ENCODE measurements at regions not wholly inside any gene's neighbourhood (a gene's known extent, or its start where the extent isn't known, plus 50 kb on each side); places are given as distances from the start of the nearest gene placed in this dataset.
A peak's percentile ranks its signal among the peaks of the same experiment; 100 is the strongest.

DNA sequence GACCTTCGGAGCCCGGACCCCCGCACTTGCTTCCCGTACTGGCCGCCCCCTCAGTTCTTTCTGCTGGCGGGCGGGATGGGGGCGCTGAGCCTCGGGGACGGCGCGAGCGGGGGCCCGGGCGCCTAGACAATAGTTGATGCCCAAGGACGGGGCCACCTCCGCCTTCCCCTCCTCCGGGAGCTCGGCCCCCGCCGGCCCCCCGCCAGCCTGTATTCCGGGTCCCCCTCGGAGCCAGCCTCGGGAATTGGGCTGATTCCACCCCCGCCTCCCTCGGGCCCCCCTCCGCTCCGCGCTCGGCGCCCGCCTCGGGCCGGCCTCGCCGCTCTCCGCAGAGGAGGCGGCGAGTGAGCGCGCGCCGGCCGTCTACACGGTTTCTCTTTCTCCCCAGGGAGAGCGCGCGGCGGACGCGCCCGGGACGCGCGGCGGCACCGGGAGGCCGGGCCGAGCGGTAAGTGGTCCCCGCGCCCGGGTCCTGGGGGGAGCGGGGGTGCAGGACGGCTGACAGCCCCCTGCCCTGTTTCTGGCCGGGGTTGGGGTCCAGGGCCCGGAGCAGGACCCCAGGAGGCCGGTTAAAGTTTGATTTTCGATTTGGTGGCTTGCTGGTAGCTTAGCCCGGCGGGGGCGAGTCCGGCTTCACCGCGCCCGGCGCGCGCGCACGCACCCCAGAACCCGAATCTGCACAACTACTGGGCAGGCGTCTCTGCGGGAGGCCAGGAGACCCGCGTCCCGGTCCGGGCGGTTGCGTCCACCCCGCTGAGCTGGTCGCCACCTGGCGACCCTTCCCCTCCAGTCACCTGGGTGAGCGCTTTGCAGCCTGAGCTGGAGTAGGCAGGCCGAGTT lies 413.7 kb downstream of the PCNX1 start:
- Histone ChIP-seq H3K4me1 (ENCODE audit: control insufficient read depth, insufficient read depth, low read depth, low read length) (no peaks in the 10 kb centered on the region), H3K4me2 (ENCODE audit: low read length, poor library complexity, severe bottlenecking) (peak overlapping the region; percentile 72), H3K9me3 (ENCODE audit: control insufficient read depth, low read length) (no peaks in the 10 kb centered on the region), H2AK5ac (ENCODE audit: low read length, severe bottlenecking) (no peak overlapping the region), H3K4ac (ENCODE audit: low read depth in 1 of 2, low read length in 2 of 2) (peak overlapping the region; percentile 72 to 75), H2BK12ac (ENCODE audit: low read length in 2 of 2) (peak overlapping the region in 1 of 2 experiments; percentile 68), H3K14ac (ENCODE audit: low read length in 2 of 2) (peak overlapping the region in 1 of 2 experiments; percentile 83), H4K8ac (ENCODE audit: low read length) (peak overlapping the region; percentile 87), H3K27me3 (ENCODE audit: control insufficient read depth in 1 of 2, insufficient read depth in 1 of 2, low read length in 2 of 2) (no peaks in the 10 kb centered on the region), H3K9ac (ENCODE audit: low read length) (peak overlapping the region; percentile 92), H4K91ac (ENCODE audit: low read length) (peak overlapping the region; percentile 86), H2BK120ac (ENCODE audit: low read depth, low read length) (peak overlapping the region; percentile 92), H2AFZ (ENCODE audit: low read depth, low read length) (peak overlapping the region; percentile 79), H3K4me3 (ENCODE audit: insufficient read depth in 1 of 2, low read depth in 1 of 2, low read length in 2 of 2) (peak overlapping the region; percentile 88 to 94), H3K79me1 (replicated peaks; ENCODE audit: low read length, poor library complexity, severe bottlenecking) (peaks cover 11% of the 10 kb centered on the region), H2BK15ac (ENCODE audit: low read depth, poor library complexity, severe bottlenecking) (peak overlapping the region; percentile 98), H3K36me3 (ENCODE audit: control insufficient read depth in 1 of 2, insufficient read depth in 2 of 2, low read depth in 1 of 2, low read length in 2 of 2) (no peaks in the 10 kb centered on the region), H3K23ac (ENCODE audit: low read length in 2 of 2) (peak overlapping the region; percentile 89 to 90), H3K27ac (ENCODE audit: low read length, poor library complexity, severe bottlenecking) (peak overlapping the region; percentile 81), H2BK5ac (ENCODE audit: low read depth, low read length, poor library complexity, severe bottlenecking) (peak overlapping the region; percentile 79), H3K18ac (ENCODE audit: low read depth in 1 of 2, low read length in 2 of 2) (peak overlapping the region; percentile 89 to 94)
- WGBS, result under 1% methylated on average over 76 of the region's 96 CpGs
- DNase-seq, result peak; percentile 77

GRCh38 chr14:71321574-71322315 lies 414.5 kb downstream of the PCNX1 start:
- Histone ChIP-seq H4K8ac (ENCODE audit: low read length) (no peak overlapping the region), H2BK12ac (ENCODE audit: low read length in 2 of 2) (peak overlapping the region in 1 of 2 experiments; percentile 21), H3K4me2 (ENCODE audit: low read length, poor library complexity, severe bottlenecking) (peak overlapping the region; percentile 72), H2BK15ac (ENCODE audit: low read depth, poor library complexity, severe bottlenecking) (no peak overlapping the region), H3K36me3 (ENCODE audit: control insufficient read depth in 1 of 2, insufficient read depth in 2 of 2, low read depth in 1 of 2, low read length in 2 of 2) (no peaks in the 10 kb centered on the region), H3K4me3 (ENCODE audit: insufficient read depth in 1 of 2, low read depth in 1 of 2, low read length in 2 of 2) (peak overlapping the region; percentile 88 to 94), H3K23ac (ENCODE audit: low read length in 2 of 2) (peak overlapping the region in 1 of 2 experiments; percentile 89), H2BK5ac (ENCODE audit: low read depth, low read length, poor library complexity, severe bottlenecking) (no peak overlapping the region), H3K27ac (ENCODE audit: low read length, poor library complexity, severe bottlenecking) (peak overlapping the region; percentile 32), H3K27me3 (ENCODE audit: control insufficient read depth in 1 of 2, insufficient read depth in 1 of 2, low read length in 2 of 2) (no peaks in the 10 kb centered on the region), H4K91ac (ENCODE audit: low read length) (no peak overlapping the region), H3K79me1 (replicated peaks; ENCODE audit: low read length, poor library complexity, severe bottlenecking) (peaks cover 12% of the 10 kb centered on the region), H3K14ac (ENCODE audit: low read length in 2 of 2) (no peak overlapping the region), H2BK120ac (ENCODE audit: low read depth, low read length) (no peak overlapping the region), H2AFZ (ENCODE audit: low read depth, low read length) (peak overlapping the region; percentile 79), H3K9me3 (ENCODE audit: control insufficient read depth, low read length) (no peaks in the 10 kb centered on the region), H3K4me1 (ENCODE audit: control insufficient read depth, insufficient read depth, low read depth, low read length) (no peaks in the 10 kb centered on the region), H2AK5ac (ENCODE audit: low read length, severe bottlenecking) (no peak overlapping the region), H3K18ac (ENCODE audit: low read depth in 1 of 2, low read length in 2 of 2) (peak overlapping the region; percentile 43 to 89), H3K4ac (ENCODE audit: low read depth in 1 of 2, low read length in 2 of 2) (no peak overlapping the region), H3K9ac (ENCODE audit: low read length) (peak overlapping the region; percentile 92)
- WGBS, result 0% methylated on average over 24 of the region's 25 CpGs
- DNase-seq, result peak; percentile 54

- no peak overlapping the region for H3K27ac ChIP-seq (ENCODE audit: low read length, poor library complexity, severe bottlenecking)
- no peaks in the 10 kb centered on the region for H3K9me3 ChIP-seq (ENCODE audit: control insufficient read depth, low read length)
- H2BK15ac ChIP-seq (ENCODE audit: low read depth, poor library complexity, severe bottlenecking), result no peak overlapping the region
- no peak overlapping the region for H4K91ac ChIP-seq (ENCODE audit: low read length)
- no peak overlapping the region for H2BK5ac ChIP-seq (ENCODE audit: low read depth, low read length, poor library complexity, severe bottlenecking)
- H3K4me2 ChIP-seq (ENCODE audit: low read length, poor library complexity, severe bottlenecking), result no peak overlapping the region
- peak; percentile 43 for DNase-seq
- no peak overlapping the region for H2AFZ ChIP-seq (ENCODE audit: low read depth, low read length)
- no peak overlapping the region for H3K14ac ChIP-seq (ENCODE audit: low read length in 2 of 2)
- H2AK5ac ChIP-seq (ENCODE audit: low read length, severe bottlenecking), result no peak overlapping the region
- no peak overlapping the region for H3K18ac ChIP-seq (ENCODE audit: low read depth in 1 of 2, low read length in 2 of 2)
- no peak overlapping the region for H2BK120ac ChIP-seq (ENCODE audit: low read depth, low read length)
- H2BK12ac ChIP-seq (ENCODE audit: low read length in 2 of 2), result no peak overlapping the region
- H3K23ac ChIP-seq (ENCODE audit: low read length in 2 of 2), result no peak overlapping the region
- H4K8ac ChIP-seq (ENCODE audit: low read length), result no peak overlapping the region
- H3K79me1 ChIP-seq (replicated peaks; ENCODE audit: low read length, poor library complexity, severe bottlenecking), result peaks cover 12% of the 10 kb centered on the region
- H3K4me1 ChIP-seq (ENCODE audit: control insufficient read depth, insufficient read depth, low read depth, low read length), result no peaks in the 10 kb centered on the region
- H3K4me3 ChIP-seq (ENCODE audit: insufficient read depth in 1 of 2, low read depth in 1 of 2, low read length in 2 of 2), result peak overlapping the region in 1 of 2 experiments; percentile 94
- 54% methylated on average over 2 of the region's 2 CpGs for WGBS
- H3K4ac ChIP-seq (ENCODE audit: low read depth in 1 of 2, low read length in 2 of 2), result no peak overlapping the region
- no peaks in the 10 kb centered on the region for H3K27me3 ChIP-seq (ENCODE audit: control insufficient read depth in 1 of 2, insufficient read depth in 1 of 2, low read length in 2 of 2)
- peak overlapping the region; percentile 92 for H3K9ac ChIP-seq (ENCODE audit: low read length)
- no peaks in the 10 kb centered on the region for H3K36me3 ChIP-seq (ENCODE audit: control insufficient read depth in 1 of 2, insufficient read depth in 2 of 2, low read depth in 1 of 2, low read length in 2 of 2)
Observed at GRCh38 chr14:71322655-71323250, 415.5 kb downstream of the PCNX1 start.

All from mesenchymal stem cell (in vitro differentiated cells and primary cell).